ENCODE measurements at regions not wholly inside any gene's neighbourhood (a gene's known extent, or its start where the extent isn't known, plus 50 kb on each side); places are given as distances from the start of the nearest gene placed in this dataset.

DNA sequence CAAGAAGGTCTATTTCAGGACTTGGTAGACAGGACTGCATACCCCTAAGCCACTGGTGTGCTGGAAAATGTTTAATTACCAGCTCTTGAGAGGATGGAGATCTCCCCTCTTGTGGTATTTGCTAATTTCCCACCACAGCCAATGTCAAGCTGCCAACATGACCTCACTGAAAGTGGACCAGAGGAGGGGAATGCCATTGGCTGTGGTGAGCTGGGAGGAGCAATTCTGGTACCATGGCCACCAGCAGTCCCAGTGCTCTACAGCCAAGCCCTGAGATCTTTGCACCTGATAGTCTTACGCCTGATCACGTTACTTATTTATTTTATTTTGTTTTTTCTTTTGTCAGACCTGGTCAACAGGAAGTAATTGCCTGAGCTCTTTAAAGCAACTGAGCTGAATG lies 82.5 kb upstream of the BCL6 start:
- Histone ChIP-seq H3K36me3 (no peaks in the 10 kb centered on the region), H3K27me3 (ENCODE audit: insufficient read depth, low read depth, severe bottlenecking) (no peaks in the 10 kb centered on the region), H3K9me3 (ENCODE audit: severe bottlenecking) (no peaks in the 10 kb centered on the region), H3K27ac (no peak overlapping the region), H3K4me3 (ENCODE audit: low read depth, low read length) (no peak overlapping the region)
- TF ChIP-seq, protein P1, sequence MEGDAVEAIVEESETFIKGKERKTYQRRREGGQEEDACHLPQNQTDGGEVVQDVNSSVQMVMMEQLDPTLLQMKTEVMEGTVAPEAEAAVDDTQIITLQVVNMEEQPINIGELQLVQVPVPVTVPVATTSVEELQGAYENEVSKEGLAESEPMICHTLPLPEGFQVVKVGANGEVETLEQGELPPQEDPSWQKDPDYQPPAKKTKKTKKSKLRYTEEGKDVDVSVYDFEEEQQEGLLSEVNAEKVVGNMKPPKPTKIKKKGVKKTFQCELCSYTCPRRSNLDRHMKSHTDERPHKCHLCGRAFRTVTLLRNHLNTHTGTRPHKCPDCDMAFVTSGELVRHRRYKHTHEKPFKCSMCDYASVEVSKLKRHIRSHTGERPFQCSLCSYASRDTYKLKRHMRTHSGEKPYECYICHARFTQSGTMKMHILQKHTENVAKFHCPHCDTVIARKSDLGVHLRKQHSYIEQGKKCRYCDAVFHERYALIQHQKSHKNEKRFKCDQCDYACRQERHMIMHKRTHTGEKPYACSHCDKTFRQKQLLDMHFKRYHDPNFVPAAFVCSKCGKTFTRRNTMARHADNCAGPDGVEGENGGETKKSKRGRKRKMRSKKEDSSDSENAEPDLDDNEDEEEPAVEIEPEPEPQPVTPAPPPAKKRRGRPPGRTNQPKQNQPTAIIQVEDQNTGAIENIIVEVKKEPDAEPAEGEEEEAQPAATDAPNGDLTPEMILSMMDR (IDR thresholded peaks at IDR 0.05; ENCODE audit: low read depth, low read length) = no peak
- no peak for DNase-seq

DNA sequence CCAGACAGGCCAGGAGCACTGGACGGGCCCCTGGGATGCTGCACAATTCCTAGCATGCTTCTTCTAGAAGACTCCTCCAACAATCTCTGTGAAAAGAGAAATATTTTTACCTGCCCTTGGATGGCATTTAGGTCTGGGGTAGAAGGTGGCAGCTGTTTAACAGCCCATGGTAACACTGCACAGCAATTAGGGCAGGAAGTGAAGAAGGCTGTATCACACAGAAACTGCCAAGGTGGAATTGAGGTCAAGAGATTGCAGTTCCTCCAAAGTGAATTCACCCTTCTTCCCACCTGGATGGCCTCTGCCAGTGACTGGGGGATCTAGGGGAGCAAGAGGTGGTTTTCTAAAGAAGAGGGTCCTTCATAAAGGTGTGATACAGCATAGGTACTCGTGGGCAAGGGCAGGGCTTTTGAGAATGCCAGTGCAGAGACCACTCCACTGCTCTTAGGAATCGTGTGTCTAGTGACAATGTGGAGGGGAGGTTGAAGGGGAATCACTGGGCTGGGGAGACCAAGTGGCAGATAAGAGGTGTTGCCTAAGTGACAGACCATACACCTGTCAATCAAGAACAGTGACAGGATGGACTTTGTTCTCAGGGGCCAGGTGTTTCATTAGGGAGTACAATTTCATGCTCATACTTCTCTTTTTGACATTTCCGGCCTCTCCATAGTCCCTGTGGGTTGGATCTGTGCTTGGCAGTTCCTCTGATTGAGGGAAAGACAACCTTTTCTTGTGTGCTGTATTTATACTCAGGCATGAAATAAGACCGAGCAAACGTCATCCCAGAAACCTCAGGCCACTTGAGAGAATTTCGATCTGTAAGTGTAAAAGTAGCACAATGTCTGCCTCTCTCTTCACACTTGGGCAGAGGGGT lies 83.5 kb upstream of the BCL6 start:
- Histone ChIP-seq H3K27ac (no peak overlapping the region), H3K27me3 (ENCODE audit: insufficient read depth, low read depth, severe bottlenecking) (no peaks in the 10 kb centered on the region), H3K9me3 (ENCODE audit: severe bottlenecking) (no peaks in the 10 kb centered on the region), H3K4me3 (ENCODE audit: low read depth, low read length) (no peak overlapping the region), H3K36me3 (no peaks in the 10 kb centered on the region)
- DNase-seq = no peak
- TF ChIP-seq, protein P1 (IDR thresholded peaks at IDR 0.05; ENCODE audit: low read depth, low read length) = no peak

DNA sequence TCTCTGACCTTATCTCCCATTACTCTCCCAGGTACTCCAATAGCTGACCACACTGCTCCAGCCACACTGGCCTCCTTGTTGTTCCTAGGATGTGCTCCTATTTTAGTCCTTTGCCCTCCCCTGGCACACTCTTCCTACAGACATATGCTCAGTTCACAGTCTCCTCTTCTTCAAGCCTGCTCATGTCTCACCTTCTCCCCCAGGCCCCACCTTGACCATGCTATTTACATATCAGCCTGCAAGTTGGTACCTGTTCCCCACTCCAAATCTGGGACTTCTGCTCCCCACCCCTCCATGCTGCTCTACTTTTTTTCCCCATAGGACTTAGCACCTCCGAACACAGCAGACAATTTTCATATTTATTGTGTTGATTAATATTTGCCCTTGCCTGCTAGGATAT lies 84.9 kb upstream of the BCL6 start:
- Histone ChIP-seq H3K27ac (no peak overlapping the region), H3K4me3 (ENCODE audit: low read depth, low read length) (no peak overlapping the region), H3K36me3 (no peaks in the 10 kb centered on the region), H3K9me3 (ENCODE audit: severe bottlenecking) (no peaks in the 10 kb centered on the region), H3K27me3 (ENCODE audit: insufficient read depth, low read depth, severe bottlenecking) (no peaks in the 10 kb centered on the region)
- no peak for DNase-seq
- TF ChIP-seq, protein P1 (IDR thresholded peaks at IDR 0.05; ENCODE audit: low read depth, low read length) = no peak

DNA sequence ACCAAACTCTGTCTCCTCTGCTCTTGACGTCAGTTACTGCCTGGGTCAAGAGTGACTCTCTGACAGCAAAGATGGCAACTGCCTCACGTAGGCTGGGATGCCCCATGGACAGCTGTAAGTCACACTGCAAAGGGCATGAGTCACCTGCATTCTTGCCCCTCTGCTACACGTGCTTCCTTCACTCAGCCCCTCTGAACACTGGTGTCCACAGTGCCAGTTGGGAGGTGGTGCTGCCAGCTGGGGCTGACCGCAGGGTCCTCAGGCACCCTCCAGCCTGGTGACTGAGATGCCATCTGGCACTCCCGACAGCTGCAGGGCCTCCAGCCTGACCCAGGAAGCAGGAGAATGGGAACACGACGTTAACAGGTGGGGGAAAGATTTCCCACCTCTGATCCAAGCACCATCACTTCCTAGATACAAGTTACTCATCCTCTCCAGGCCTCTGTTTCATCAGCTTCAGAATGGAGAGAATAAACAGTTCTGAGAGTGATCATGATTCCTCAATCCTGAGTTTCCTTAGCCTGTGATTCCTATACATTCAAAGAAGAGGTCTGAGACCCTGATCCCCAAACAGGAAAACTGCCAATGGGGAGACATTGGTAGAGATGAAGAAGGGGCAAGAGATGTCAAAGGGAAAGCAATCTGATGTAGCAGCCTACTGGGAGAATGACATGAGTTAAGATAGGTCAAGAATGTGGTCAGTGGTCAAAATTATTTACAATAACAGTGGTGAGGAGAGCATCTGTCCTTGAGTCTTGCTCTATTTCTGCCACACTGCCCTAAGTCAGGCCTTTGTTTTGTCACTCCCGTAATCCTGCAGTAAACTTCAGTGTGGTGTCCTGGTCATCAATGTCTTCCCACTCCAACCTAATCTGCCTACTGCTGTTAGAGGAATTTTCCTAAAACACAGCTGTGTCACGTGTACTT lies 86.1 kb upstream of the BCL6 start:
- H3K36me3 ChIP-seq = no peaks in the 10 kb centered on the region
- H3K4me3 ChIP-seq (ENCODE audit: low read depth, low read length) = no peak overlapping the region
- no peak overlapping the region for H3K27ac ChIP-seq
- H3K9me3 ChIP-seq (ENCODE audit: severe bottlenecking) = no peaks in the 10 kb centered on the region
- TF ChIP-seq, protein P1 (IDR thresholded peaks at IDR 0.05; ENCODE audit: low read depth, low read length) = no peak
- H3K27me3 ChIP-seq (ENCODE audit: insufficient read depth, low read depth, severe bottlenecking) = no peaks in the 10 kb centered on the region
- no peak for DNase-seq

DNA sequence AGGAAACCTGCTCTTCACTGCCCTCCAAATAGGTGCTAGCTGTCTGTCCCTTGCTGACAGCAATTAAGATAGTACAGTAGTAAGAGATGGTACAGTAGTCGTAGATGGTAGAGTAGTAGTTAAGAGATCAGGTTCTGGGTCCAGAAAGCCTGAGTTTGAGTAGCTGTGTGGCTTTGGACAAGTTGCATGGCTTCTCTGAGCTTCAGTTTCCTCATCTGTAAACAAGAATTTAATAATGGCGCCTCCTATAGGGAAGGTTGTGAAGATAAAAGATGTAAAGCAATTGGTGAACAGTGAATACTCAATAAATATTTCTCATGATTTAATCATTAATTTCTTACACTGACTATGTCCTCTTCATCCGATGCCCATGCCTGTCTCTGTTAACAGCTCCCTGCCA lies 86.9 kb upstream of the BCL6 start:
- H3K27me3 ChIP-seq (ENCODE audit: insufficient read depth, low read depth, severe bottlenecking) = no peaks in the 10 kb centered on the region
- no peaks in the 10 kb centered on the region for H3K9me3 ChIP-seq (ENCODE audit: severe bottlenecking)
- no peak overlapping the region for H3K4me3 ChIP-seq (ENCODE audit: low read depth, low read length)
- H3K27ac ChIP-seq = no peak overlapping the region
- no peaks in the 10 kb centered on the region for H3K36me3 ChIP-seq
- TF ChIP-seq, protein P1 (IDR thresholded peaks at IDR 0.05; ENCODE audit: low read depth, low read length) = no peak
- no peak for DNase-seq

Measured in WERI-Rb-1 (cell line).